Activated B cell treated with CpG ODN at 0.5 μM for 24 hours (primary cell): ENCODE measurements at regions not wholly inside any gene's neighbourhood (a gene's known extent, or its start where the extent isn't known, plus 50 kb on each side); places are given as distances from the start of the nearest gene placed in this dataset.

Source experiments
- ATAC-seq: fragments of 200-7000 bp; cut with Tn5 transposase; one replicate; pipeline ENCODE4 v1.10.0; 2021; ENCODE audit warnings: low read depth, mild to moderate bottlenecking, moderate library complexity
- CTCF ChIA-PET: fragments of 350-600 bp; sonication (Branson Sonifier 250); formaldehyde crosslinking; loops from one replicate; lab custom pipeline; 2021; ENCODE audit warnings: antibody characterized with exemption; lab: Charles Lee
- POLR2A ChIA-PET: fragments of 350-600 bp; sonication (Branson Sonifier 250); formaldehyde crosslinking; loops from one replicate; lab custom pipeline; 2021; ENCODE audit warnings: antibody characterized with exemption; lab: Charles Lee
- DNase-seq: peaks from one replicate; pipeline ENCODE4 v3.0.0; 2022
- H3K27ac Mint-ChIP-seq: one replicate; pipeline ENCODE4 v1.8.0; 2020; ENCODE audit warnings: mixed read lengths
- H3K27me3 Mint-ChIP-seq: one replicate; pipeline ENCODE4 v1.8.0; 2021; ENCODE audit warnings: mixed read lengths
- H3K36me3 Mint-ChIP-seq: one replicate; pipeline ENCODE4 v1.8.0; 2021; ENCODE audit warnings: low read depth, mixed read lengths
- H3K4me1 Mint-ChIP-seq: one replicate; pipeline ENCODE4 v1.8.0; 2021; ENCODE audit warnings: mixed read lengths
- H3K4me3 Mint-ChIP-seq: one replicate; pipeline ENCODE4 v1.8.0; 2020; ENCODE audit warnings: mild to moderate bottlenecking, mixed read lengths
- H3K9me3 Mint-ChIP-seq: one replicate; pipeline ENCODE4 v1.8.0; 2020; ENCODE audit warnings: mixed read lengths
- CTCF ChIP-seq: fragments of 200-600 bp; IDR thresholded peaks from one replicate; pipeline ENCODE4 v1.8.0; 2022; ENCODE audit warnings: antibody characterized with exemption, mild to moderate bottlenecking
- intact Hi-C: fragments of 100-400 bp; cut with micrococcal nuclease; formaldehyde crosslinking; loops from one replicate; pipeline ENCODE4 v1.15.1; 2024

GRCh38 chr10:105783936-105784483 is 1142.9 kb downstream of the SORCS3 start:
- no peak overlapping the region for H3K27ac Mint-ChIP-seq
- no peaks in the 10 kb centered on the region for H3K36me3 Mint-ChIP-seq
- DNase-seq: no peak
- H3K9me3 Mint-ChIP-seq: no peaks in the 10 kb centered on the region
- no peaks in the 10 kb centered on the region for H3K4me1 Mint-ChIP-seq
- TF ChIP-seq CTCF: no peak
- intact Hi-C loops: no loop called here
- POLR2A ChIA-PET: no interaction called here
- CTCF ChIA-PET: no interaction called here
- H3K27me3 Mint-ChIP-seq: no peaks in the 10 kb centered on the region
- H3K4me3 Mint-ChIP-seq: no peak overlapping the region
- ATAC-seq: no peak

GRCh38 chr10:105774881-105775280 is 1133.8 kb downstream of the SORCS3 start:
- Mint-ChIP-seq H3K4me1 (no peaks in the 10 kb centered on the region), H3K4me3 (no peak overlapping the region), H3K36me3 (no peaks in the 10 kb centered on the region), H3K27me3 (no peaks in the 10 kb centered on the region), H3K9me3 (no peaks in the 10 kb centered on the region), H3K27ac (no peak overlapping the region)
- intact Hi-C loops: no loop called here
- DNase-seq (no peak), ATAC-seq (no peak)
- TF ChIP-seq CTCF: no peak
- CTCF ChIA-PET: no interaction called here
- POLR2A ChIA-PET: no interaction called here

GRCh38 chr10:105774351-105774750 is 1133.3 kb downstream of the SORCS3 start:
- Mint-ChIP-seq H3K4me1 (no peaks in the 10 kb centered on the region), H3K27me3 (no peaks in the 10 kb centered on the region), H3K4me3 (no peak overlapping the region), H3K9me3 (no peaks in the 10 kb centered on the region), H3K27ac (no peak overlapping the region), H3K36me3 (no peaks in the 10 kb centered on the region)
- CTCF ChIA-PET: no interaction called here
- TF ChIP-seq CTCF: no peak
- POLR2A ChIA-PET: no interaction called here
- ATAC-seq (no peak), DNase-seq (no peak)
- intact Hi-C loops: no loop called here

- POLR2A ChIA-PET: no interaction called here
These were observed 1129.6 kb downstream of the SORCS3 start for GRCh38 chr10:105770524-105771212.

More at GRCh38 chr10:105770524-105771212, 1129.6 kb downstream of the SORCS3 start:
- no peaks in the 10 kb centered on the region for H3K36me3 Mint-ChIP-seq
- H3K9me3 Mint-ChIP-seq: no peaks in the 10 kb centered on the region
- H3K27me3 Mint-ChIP-seq: no peaks in the 10 kb centered on the region
- H3K4me3 Mint-ChIP-seq: no peak overlapping the region
- DNase-seq: no peak
- intact Hi-C loops: no loop called here
- no peak for ATAC-seq
- no peak for TF ChIP-seq CTCF
- no peaks in the 10 kb centered on the region for H3K4me1 Mint-ChIP-seq
- no peak overlapping the region for H3K27ac Mint-ChIP-seq
- CTCF ChIA-PET: no interaction called here
